SKM-1 (cell line): ENCODE measurements at regions not wholly inside any gene's neighbourhood (a gene's known extent, or its start where the extent isn't known, plus 50 kb on each side); places are given as distances from the start of the nearest gene placed in this dataset.
"Not testable (repeated sequence)": the region's sequence is repeated elsewhere in the genome, so short reads cannot be mapped to it uniquely, and the experiment has no call there.

Experiments
- DNase-seq: peaks from one replicate; lab custom pipeline; 2025; ENCODE audit not compliant: unreplicated experiment; lab: John Stamatoyannopoulos, UW

GRCh38 chr7:135872861-135873260 lies 104.3 kb downstream of the MTPN start:
- not testable (repeated sequence) for DNase-seq

DNA sequence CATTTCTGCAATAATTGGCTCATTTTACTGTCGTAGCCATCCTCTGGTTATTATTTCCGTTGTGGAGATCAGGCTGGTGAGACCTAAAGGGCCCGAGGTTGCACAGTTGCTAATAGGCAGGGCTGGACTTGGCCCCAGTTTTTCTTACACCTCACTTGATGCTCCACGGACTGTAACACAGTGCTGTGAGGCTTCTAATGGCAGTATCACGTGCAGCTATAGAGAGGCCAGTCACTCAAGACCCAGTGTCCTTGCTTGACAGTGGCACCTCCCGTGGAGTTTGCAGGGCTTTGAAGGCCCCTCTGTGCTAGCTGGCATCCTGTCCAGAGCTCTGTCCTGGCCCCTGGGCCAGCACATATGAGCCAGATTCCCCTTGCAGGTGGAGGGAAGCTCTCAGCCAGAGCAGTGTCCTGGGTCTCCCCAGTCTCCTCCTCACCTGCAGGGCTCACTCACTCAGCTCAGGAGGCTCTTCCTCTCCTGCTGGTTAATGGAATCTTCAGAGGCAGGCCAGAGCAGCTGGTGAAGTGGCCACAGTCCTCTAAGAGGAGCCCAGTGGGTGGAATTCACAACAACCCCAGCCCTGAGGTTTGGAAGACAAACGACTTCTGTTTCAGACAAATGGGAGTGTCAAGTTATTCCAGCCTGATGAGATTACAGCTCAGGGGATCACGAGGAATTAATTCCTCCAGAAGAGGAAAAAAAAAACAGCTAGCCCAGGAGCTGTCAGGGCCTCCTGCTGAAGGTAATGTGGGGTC lies 114.2 kb upstream of the FAM180A start:
- no peak for DNase-seq

- no peak for DNase-seq
Measured at GRCh38 chr7:135859538-135859937, 110.9 kb upstream of the FAM180A start.

DNA sequence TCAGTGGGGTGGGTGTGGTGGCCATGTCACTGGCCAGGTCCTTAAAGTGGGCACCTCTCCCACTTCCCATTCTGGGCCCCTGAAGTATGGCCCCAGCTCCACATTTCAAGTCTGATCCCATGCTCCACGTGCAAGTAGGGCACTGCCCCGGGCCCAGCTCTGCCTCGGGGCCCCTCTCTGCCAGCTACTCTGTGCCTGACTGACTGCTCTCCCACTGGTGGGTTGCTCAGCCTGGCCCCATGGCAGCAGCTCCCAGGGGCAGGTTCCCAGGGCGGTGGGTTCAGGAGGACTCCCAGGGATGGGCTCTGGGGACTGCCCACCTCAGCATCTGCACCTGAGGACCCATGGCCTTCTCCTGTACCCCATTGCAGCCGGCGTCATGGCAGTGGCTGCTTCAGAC lies 110.2 kb upstream of the FAM180A start:
- no peak for DNase-seq

DNA sequence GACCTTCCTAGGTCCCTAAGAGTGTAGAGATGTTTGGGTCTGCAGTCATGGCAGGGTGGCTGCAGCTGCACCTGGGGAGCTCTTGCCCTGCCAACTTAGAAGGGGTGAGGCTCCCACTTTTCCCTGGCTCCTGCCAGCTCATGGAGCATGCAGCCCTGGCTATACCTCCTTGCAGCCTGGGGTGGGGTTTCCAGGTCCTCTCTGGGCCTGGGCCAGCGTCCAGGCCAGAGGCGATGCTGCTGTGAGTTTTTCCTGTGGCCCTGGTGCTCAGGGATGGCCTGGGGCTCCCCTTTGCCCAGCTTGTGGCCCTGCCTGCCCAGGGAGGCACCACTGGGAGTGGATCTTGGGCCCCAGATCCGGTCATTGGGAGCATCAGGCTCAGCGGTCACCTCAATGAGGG lies 109.8 kb upstream of the FAM180A start:
- DNase-seq: no peak

DNA sequence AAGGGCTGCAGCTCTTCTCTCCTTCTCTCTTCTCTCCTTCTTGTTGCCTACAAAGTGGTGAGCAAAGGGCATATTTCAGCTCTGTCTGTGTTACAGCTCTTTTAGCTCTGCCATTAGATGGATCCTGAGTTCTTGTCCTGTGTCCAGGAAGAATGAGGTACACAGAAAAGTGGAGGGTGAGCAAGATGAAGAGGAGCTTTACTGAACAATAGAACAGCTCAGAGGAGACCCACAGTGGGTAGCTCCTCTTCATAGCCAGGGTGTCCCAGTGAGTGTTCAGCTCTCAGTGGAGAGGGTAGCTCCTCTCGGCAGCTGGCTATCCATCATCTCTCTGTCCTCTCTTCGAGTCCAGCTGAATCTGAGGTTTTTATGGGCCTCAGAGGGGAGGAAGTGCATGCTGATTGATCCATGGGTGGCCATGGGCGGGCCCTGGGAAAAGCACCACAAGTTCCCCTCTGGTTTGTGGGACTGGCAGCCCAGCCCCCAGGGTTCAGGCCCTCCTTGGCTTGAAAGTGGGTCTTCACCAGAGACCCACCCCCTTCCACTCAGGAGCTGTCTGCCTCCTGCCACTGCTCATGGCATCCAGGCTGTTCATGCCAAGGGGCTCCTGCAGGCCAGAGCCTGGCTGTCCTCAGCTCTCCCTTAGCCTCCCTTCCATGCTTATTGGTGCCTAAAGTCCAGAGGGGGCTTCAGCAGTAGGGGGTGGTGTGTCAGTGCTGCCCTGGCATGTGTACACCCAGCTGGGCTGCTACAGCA lies 109.1 kb upstream of the FAM180A start:
- DNase-seq: no peak

- no peak for DNase-seq
Measured at GRCh38 chr7:135856356-135857144, 107.9 kb upstream of the FAM180A start.

DNA sequence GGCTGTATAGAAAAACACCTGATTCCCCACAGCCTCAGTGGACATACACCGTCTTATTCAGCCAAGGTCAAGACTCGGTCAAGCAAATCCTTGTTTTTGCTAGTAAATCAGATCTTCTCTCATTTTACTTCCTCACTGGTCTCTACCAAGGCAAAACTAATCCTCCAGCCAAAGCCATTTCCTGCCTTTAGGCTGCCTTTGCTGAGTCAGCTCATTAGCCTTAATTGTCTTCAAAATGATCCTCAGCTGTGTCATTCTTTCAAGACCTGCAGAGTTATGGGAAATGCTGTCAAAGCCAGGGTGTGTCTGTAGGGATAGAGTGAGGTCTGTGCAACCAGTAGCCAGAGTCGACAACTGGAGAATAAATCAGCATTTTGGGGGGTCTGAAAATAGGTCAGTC lies 107.2 kb upstream of the FAM180A start:
- no peak for DNase-seq

GRCh38 chr7:135853499-135853898 lies 104.9 kb upstream of the FAM180A start:
- no peak for DNase-seq

- DNase-seq: no peak
Measured at GRCh38 chr7:135853008-135853407, 104.4 kb upstream of the FAM180A start.

- no peak for DNase-seq
Measured at GRCh38 chr7:135847242-135847641, 98.6 kb upstream of the FAM180A start.

DNA sequence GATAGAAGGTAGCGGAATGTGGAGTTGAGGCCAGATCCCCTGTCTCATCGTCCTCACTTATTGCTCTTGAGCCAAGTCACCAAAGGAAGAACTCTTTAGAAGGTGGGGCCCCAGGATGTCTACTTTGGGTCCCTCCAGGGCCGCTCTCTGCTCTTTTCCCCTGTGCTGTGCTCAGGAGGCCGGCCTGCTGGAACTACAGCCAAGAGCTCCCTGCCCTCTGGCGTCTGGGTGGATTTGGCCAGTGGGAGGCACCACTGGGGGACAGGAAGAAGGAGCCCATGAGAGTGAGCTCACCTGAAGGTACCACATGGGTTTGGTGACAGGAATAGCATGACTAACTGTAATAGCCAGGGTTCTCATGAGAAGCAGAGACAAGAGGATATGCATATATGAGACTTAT lies 97.7 kb upstream of the FAM180A start:
- no peak for DNase-seq

DNA sequence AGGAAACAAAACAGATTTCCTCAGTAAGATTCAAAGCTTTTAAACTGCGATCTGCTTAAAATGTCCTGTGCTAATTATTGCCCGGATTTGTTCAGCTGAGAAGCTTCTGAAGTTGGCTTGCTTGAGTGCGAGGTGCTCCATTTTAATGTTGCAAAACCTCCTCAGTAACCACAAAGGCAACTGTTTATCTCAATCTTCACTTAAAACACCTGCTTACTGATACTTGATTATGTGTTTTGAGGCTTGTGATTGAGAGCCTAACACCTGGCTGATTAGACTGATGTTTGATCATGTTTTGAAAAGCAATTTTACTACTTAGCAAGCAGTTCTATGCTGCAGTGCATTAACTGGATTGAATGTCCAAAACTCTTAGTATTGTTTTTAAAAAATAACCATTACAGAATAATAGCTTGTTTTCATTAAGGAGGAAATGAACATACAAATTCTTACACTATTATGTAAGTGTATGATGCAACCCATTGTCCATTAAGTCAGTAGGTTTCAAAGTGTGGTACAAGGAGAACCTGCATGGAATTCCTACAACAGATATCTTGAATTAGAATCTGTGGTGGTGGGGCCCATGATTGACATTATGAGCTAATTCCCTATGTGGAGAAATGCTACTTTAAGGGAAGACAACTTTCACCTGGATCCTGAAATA lies 96.9 kb upstream of the FAM180A start:
- no peak for DNase-seq

DNA sequence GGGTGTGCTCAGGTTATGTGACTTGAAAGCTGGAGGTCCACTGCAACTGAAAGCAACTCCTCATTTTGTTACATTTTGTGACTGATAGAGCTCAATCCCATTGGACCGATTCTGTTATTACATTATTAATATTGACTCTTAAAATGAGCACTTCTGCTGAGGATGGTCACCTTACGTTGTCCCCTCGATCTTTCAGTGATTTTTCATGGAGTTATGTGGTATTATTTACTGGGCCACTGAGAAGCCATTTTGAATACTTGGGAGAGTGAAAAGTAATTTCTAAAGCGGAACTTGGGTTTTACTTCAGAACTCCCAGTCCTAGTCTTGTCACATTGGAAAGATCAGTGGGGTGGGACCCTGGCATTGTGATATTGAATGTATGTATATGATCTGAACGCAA lies 96.3 kb upstream of the FAM180A start:
- no peak for DNase-seq

- DNase-seq: peak; percentile 36
Measured at GRCh38 chr7:135843214-135843613, 94.6 kb upstream of the FAM180A start.

GRCh38 chr7:135842446-135843179 lies 94.0 kb upstream of the FAM180A start:
- DNase-seq: no peak

DNA sequence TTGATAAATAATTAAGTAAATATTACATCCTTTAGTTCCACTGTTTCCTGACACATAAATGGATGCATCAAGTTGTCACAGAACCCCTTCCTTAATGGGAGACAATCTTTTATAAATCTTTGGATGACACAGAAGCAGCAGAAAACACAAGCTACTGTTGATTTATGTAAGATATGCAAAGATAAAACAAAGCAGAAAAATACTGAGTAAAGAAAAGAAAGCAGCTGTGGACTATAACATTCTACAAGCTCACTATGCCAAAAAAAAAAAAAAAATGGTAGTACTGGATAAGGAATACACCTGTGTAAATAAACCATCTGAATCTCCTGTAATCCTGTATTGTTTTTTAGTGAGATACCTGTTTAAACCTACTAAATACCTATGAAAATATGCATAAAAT lies 92.0 kb upstream of the FAM180A start:
- no peak for DNase-seq

- no peak for DNase-seq
Measured at GRCh38 chr7:135837675-135838074, 89.1 kb upstream of the FAM180A start.

DNA sequence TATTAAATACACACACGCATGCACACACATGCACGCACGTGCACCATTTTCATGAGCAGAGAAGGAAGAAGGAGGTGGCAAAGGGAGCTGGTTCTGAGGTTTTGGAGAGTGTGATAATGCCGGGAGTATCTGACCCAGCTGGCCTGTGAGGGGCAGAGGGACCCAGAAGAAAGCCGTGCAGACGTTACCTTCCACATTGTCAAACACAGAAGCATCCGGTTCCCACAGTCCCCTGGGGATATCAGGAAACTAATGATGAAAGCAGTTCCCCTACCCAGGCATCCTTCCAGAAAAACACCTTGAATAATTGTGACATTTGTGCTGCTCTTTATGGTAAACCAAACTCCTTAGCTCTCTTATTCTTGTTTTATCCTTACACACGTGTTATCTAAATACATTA lies 85.7 kb upstream of the FAM180A start:
- DNase-seq: no peak

DNA sequence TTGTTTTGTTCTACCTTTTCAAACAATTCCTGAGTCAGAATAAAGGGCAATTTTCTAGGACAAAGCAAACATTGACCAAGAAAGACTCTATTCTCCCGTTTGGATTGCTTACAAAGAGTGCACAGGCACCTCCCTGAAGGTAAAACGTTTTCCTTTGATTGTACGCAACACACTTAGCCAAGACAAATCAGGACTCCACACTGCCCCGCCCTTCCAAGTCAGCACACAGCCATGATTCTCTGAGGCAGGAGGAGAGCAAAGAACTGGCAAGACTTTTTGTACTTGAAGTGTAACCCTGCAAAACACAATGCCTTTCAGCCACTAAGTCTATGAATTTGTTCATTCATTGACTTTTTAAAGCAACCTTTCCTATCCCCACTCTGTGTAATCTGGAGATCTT lies 85.0 kb upstream of the FAM180A start:
- DNase-seq: no peak
